Gastrocnemius medialis (tissue), 4 donors: ENCODE measurements at regions not wholly inside any gene's neighbourhood (a gene's known extent, or its start where the extent isn't known, plus 50 kb on each side); places are given as distances from the start of the nearest gene placed in this dataset.

Source experiments
- CTCF ChIP-seq, 5 experiments: fragments of 450-650 bp in 3 of 5; fragments of 200-600 bp in 2 of 5; sonication (generic) in 2 of 5; IDR thresholded peaks in 4 of 5; conservative IDR thresholded peaks in 1 of 5; 1 replicate in 4 of 5; 2 replicates in 1 of 5; pipeline ENCODE4 v1.5.1; 2016 to 2019; ENCODE audit warnings: antibody characterized with exemption in 5 of 5, mild to moderate bottlenecking in 3 of 5, moderate library complexity in 3 of 5
- POLR2A ChIP-seq, 2 donors: fragments of 450-650 bp; IDR thresholded peaks; one replicate each; pipeline ENCODE4 v1.6.1; 2017; ENCODE audit warnings: antibody characterized with exemption in 2 of 2, mild to moderate bottlenecking in 2 of 2, moderate library complexity in 2 of 2

GRCh38 chr1:4002061-4002521 lies 102.0 kb upstream of the C1orf174 start:
- no peak for TF ChIP-seq CTCF (IDR thresholded peaks at IDR 0.05 in 4 of 5, conservative IDR thresholded peaks at IDR 0.05 in 1 of 5)
- TF ChIP-seq POLR2A (IDR thresholded peaks at IDR 0.05), result no peak
